OCI-LY1 (cell line): ENCODE measurements at regions not wholly inside any gene's neighbourhood (a gene's known extent, or its start where the extent isn't known, plus 50 kb on each side); places are given as distances from the start of the nearest gene placed in this dataset.

Source experiments
- H2AFZ ChIP-seq: fragments of 200-600 bp; sonication (generic), shearing (Covaris generic); 2 replicates; pipeline ENCODE4 v1.6.0; 2014; ENCODE audit warnings: antibody characterized with exemption, mild to moderate bottlenecking, low read length
- H3F3A ChIP-seq: fragments of 200-600 bp; sonication (generic), shearing (Covaris generic); 2 replicates; pipeline ENCODE4 v1.6.0; 2014; ENCODE audit warnings: mild to moderate bottlenecking, antibody characterized with exemption, low read length, moderate library complexity; ENCODE audit not compliant: insufficient read depth
- H3K27ac ChIP-seq: fragments of 200-600 bp; sonication (generic); 2 replicates; pipeline ENCODE4 v1.5.1; 2014; ENCODE audit warnings: low read length, mixed run types, mild to moderate bottlenecking, low read depth; ENCODE audit not compliant: poor library complexity, severe bottlenecking
- H3K27me3 ChIP-seq: fragments of 200-600 bp; sonication (generic); 2 replicates; pipeline ENCODE4 v1.6.0; 2014; ENCODE audit warnings: antibody characterized with exemption, mild to moderate bottlenecking, low read length, moderate library complexity; ENCODE audit not compliant: insufficient read depth
- H3K36me3 ChIP-seq: fragments of 200-600 bp; sonication (generic); 2 replicates; pipeline ENCODE4 v1.6.1; 2014; ENCODE audit warnings: mild to moderate bottlenecking, antibody characterized with exemption, low read length, moderate library complexity, mixed read lengths; ENCODE audit not compliant: insufficient read depth
- H3K4me1 ChIP-seq: fragments of 200-600 bp; sonication (generic); 2 replicates; pipeline ENCODE4 v1.5.1; 2014; ENCODE audit warnings: mild to moderate bottlenecking, low read length, moderate library complexity; ENCODE audit not compliant: insufficient read depth, severe bottlenecking
- H3K4me2 ChIP-seq: fragments of 200-600 bp; sonication (generic), shearing (Covaris generic); 2 replicates; pipeline ENCODE4 v1.6.1; 2014; ENCODE audit warnings: low read length
- H3K4me3 ChIP-seq: fragments of 200-600 bp; sonication (generic); 2 replicates; pipeline ENCODE4 v1.5.1; 2014; ENCODE audit warnings: low read length, low read depth, mild to moderate bottlenecking, mixed read lengths; ENCODE audit not compliant: poor library complexity, severe bottlenecking
- H3K79me2 ChIP-seq: fragments of 200-600 bp; shearing (Covaris generic); 2 replicates; pipeline ENCODE4 v1.6.1; 2016; ENCODE audit warnings: mixed run types, low read length, mixed read lengths; ENCODE audit not compliant: insufficient read depth
- H3K9ac ChIP-seq: fragments of 200-600 bp; sonication (generic), shearing (Covaris generic); 2 replicates; pipeline ENCODE4 v1.6.1; 2014; ENCODE audit warnings: mild to moderate bottlenecking, low read length, mixed read lengths
- H3K9me2 ChIP-seq: fragments of 200-600 bp; sonication (generic), shearing (Covaris generic); 2 replicates; pipeline ENCODE4 v1.6.1; 2014; ENCODE audit warnings: low read depth, mild to moderate bottlenecking, low read length, mixed read lengths
- H3K9me3 ChIP-seq: fragments of 200-600 bp; shearing (Covaris generic); 2 replicates; pipeline ENCODE4 v1.6.1; 2014; ENCODE audit warnings: low read length, mixed read lengths
- H4K20me1 ChIP-seq: fragments of 200-600 bp; sonication (generic), shearing (Covaris generic); 2 replicates; pipeline ENCODE4 v1.6.0; 2016; ENCODE audit warnings: mild to moderate bottlenecking, low read length; ENCODE audit not compliant: insufficient read depth
- EZH2 ChIP-seq: fragments of 200-600 bp; sonication (generic), shearing (Covaris generic); IDR thresholded peaks from 2 replicates; pipeline ENCODE4 v1.8.0; 2017; ENCODE audit warnings: borderline replicate concordance, mixed run types, mild to moderate bottlenecking, antibody characterized with exemption, low read length, moderate library complexity, mixed read lengths
- TF ChIP-seq, protein P1 (sequence below): fragments of 200-600 bp; sonication (generic), shearing (Covaris generic); IDR thresholded peaks from 2 replicates; pipeline ENCODE4 v1.5.1; 2017; ENCODE audit warnings: mild to moderate bottlenecking, antibody characterized with exemption, low read length, moderate library complexity, mixed read lengths

DNA sequence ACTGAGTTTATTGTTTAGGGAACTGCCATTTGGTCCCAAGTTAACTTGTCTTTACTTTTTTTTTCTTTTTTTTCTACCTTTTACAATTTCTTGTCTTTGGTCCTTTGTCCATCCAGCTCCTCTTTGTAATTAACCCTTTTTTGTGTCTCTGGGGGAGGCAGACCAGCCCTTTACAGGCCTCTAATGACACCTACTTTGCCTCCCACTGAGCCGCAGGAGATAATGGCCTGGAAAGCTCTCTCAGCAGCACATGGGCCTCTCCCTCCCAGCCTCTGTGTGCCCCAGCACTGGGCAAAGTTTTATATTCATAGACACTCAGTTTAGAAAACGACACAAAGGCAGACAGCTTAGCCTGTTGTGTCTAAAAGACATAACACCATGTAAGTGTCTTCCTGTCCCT is 480.4 kb downstream of the SOX6 start:
- Histone ChIP-seq H3K4me1 (no peaks in the 10 kb centered on the region), H3K4me2 (no peak overlapping the region), H3K27me3 (no peaks in the 10 kb centered on the region), H3K9ac (no peak overlapping the region), H3K36me3 (no peaks in the 10 kb centered on the region), H2AFZ (no peak overlapping the region), H4K20me1 (no peaks in the 10 kb centered on the region), H3K9me3 (no peaks in the 10 kb centered on the region), H3K79me2 (no peaks in the 10 kb centered on the region), H3F3A (no peaks in the 10 kb centered on the region), H3K4me3 (no peak overlapping the region), H3K9me2 (no peaks in the 10 kb centered on the region), H3K27ac (no peak overlapping the region)
- TF ChIP-seq, protein P1, sequence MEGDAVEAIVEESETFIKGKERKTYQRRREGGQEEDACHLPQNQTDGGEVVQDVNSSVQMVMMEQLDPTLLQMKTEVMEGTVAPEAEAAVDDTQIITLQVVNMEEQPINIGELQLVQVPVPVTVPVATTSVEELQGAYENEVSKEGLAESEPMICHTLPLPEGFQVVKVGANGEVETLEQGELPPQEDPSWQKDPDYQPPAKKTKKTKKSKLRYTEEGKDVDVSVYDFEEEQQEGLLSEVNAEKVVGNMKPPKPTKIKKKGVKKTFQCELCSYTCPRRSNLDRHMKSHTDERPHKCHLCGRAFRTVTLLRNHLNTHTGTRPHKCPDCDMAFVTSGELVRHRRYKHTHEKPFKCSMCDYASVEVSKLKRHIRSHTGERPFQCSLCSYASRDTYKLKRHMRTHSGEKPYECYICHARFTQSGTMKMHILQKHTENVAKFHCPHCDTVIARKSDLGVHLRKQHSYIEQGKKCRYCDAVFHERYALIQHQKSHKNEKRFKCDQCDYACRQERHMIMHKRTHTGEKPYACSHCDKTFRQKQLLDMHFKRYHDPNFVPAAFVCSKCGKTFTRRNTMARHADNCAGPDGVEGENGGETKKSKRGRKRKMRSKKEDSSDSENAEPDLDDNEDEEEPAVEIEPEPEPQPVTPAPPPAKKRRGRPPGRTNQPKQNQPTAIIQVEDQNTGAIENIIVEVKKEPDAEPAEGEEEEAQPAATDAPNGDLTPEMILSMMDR, result no peak
- TF ChIP-seq EZH2, result no peak

DNA sequence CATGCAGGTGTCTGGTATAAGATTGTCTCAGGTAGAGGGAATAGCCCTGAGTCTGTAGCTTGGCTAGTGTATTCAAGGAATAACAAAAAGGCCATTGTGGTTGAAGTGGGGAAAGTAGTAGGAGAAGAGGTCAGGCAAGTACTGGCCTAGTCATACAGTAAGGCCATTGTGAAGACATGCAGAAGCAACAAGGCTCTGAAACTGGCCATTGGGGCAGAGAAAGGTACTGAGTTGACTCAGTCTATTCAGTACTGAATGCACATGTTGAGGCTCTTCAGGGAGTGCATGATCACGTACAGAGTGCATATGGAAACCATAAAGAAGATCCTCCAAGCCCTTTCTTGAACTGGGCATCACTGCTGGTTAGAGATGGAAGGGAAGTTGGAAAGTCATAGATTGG is 477.6 kb downstream of the SOX6 start:
- no peak for TF ChIP-seq EZH2
- TF ChIP-seq, protein P1, result no peak
- Histone ChIP-seq H3K9ac (no peak overlapping the region), H3K27ac (no peak overlapping the region), H3K9me3 (no peaks in the 10 kb centered on the region), H3F3A (no peaks in the 10 kb centered on the region), H3K4me3 (no peak overlapping the region), H3K4me2 (no peak overlapping the region), H3K36me3 (no peaks in the 10 kb centered on the region), H3K4me1 (no peaks in the 10 kb centered on the region), H3K27me3 (no peaks in the 10 kb centered on the region), H3K79me2 (no peaks in the 10 kb centered on the region), H2AFZ (no peak overlapping the region), H4K20me1 (no peaks in the 10 kb centered on the region), H3K9me2 (no peaks in the 10 kb centered on the region)

DNA sequence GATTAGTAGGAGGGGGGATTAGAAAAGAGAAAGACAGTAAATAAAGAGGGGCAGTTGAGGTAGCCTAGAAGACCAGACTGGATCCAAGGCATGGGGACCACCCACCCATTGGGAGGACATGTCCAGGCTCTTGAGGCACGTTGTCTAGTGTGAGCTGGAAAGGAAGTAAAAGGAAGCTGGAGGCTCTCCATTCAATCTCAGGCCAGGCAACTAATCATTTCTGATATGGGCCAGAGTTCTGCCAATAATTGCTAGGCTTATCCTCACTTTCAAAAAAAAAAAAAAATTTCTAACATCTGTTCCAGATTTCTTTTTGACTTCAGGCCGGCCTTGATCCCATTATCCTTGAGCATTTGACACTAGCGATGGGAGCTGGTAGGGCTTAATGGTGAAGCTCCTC is 476.1 kb downstream of the SOX6 start:
- Histone ChIP-seq H3K9me3 (no peaks in the 10 kb centered on the region), H3K4me1 (no peaks in the 10 kb centered on the region), H3K4me3 (no peak overlapping the region), H3K9me2 (no peaks in the 10 kb centered on the region), H2AFZ (no peak overlapping the region), H4K20me1 (no peaks in the 10 kb centered on the region), H3K9ac (no peak overlapping the region), H3K27ac (no peak overlapping the region), H3K27me3 (no peaks in the 10 kb centered on the region), H3F3A (no peaks in the 10 kb centered on the region), H3K4me2 (no peak overlapping the region), H3K36me3 (no peaks in the 10 kb centered on the region), H3K79me2 (no peaks in the 10 kb centered on the region)
- TF ChIP-seq EZH2, result no peak
- TF ChIP-seq, protein P1, result no peak
